HCT116 (cell line): ENCODE measurements at regions not wholly inside any gene's neighbourhood (a gene's known extent, or its start where the extent isn't known, plus 50 kb on each side); places are given as distances from the start of the nearest gene placed in this dataset.

ENCODE experiments used
- ATAC-seq: fragments of 200-7000 bp; cut with Tn5 transposase; 2 replicates; pipeline ENCODE4 v1.9.1; 2020; ENCODE audit warnings: mild to moderate bottlenecking, moderate library complexity
- BruUV-seq: library from RNA; stranded (reverse); fragments of 400-500 nt; replicated peaks from 2 replicates; lab custom pipeline; 2021; lab: Mats Ljungman, UMichigan
- CTCF ChIA-PET: fragments of 300-600 bp; sonication (Branson Sonifier 250); formaldehyde crosslinking; loops from one replicate; lab custom pipeline; 2021; ENCODE audit warnings: antibody characterized with exemption; lab: Charles Lee
- POLR2A ChIA-PET: fragments of 300-600, 350-600 bp; sonication (Branson Sonifier 250); formaldehyde crosslinking; loops from one replicate; lab custom pipeline; 2021; ENCODE audit warnings: antibody characterized with exemption; lab: Charles Lee
- RAD21 ChIA-PET, 2 experiments: fragments of 300-600 bp; sonication (Branson Sonifier 250); formaldehyde crosslinking; loops; one replicate each; lab custom pipeline; 2023; ENCODE audit warnings: low total read pairs in 2 of 2; ENCODE audit not compliant: uncharacterized antibody in 2 of 2, unreplicated experiment in 2 of 2, low non-redundant PET in 1 of 2; lab: Charles Lee
- DNase-seq: peaks from one replicate; pipeline ENCODE4 v3.0.0-alpha.2; 2010; ENCODE audit warnings: low read depth, low spot score
- H2AFZ ChIP-seq: fragments of 200-600 bp; shearing (Covaris generic), sonication (generic); 2 replicates; pipeline ENCODE4 v1.6.1; 2017; ENCODE audit warnings: low read depth, mixed run types, mixed read lengths, antibody characterized with exemption, low read length; ENCODE audit not compliant: poor library complexity, severe bottlenecking
- H3K27ac ChIP-seq: 2 replicates; pipeline ENCODE4 v1.5.1; 2012; ENCODE audit warnings: low read depth, low read length
- H3K27me3 ChIP-seq: fragments of 200-600 bp; sonication (generic); 2 replicates; pipeline ENCODE4 v1.6.1; 2016; ENCODE audit warnings: mixed run types, low read length, mixed read lengths; ENCODE audit not compliant: insufficient read depth
- H3K36me3 ChIP-seq, 2 experiments: fragments of 200-500 bp in 1 of 2; fragments of 200-600 bp in 1 of 2; sonication (Bioruptor generic) in 1 of 2; sonication (generic) in 1 of 2; 2 replicates each; pipeline versions ENCODE4 v1.5.1 to v1.6.1; 2014 to 2016; ENCODE audit warnings: low read length in 2 of 2, inconsistent platforms in 1 of 2, mixed read lengths in 1 of 2, mixed run types in 1 of 2; ENCODE audit not compliant: insufficient read depth in 2 of 2, control insufficient read depth in 1 of 2
- H3K4me1 ChIP-seq, 2 experiments: fragments of 200-600 bp in 1 of 2; sonication (generic) in 1 of 2; 2 replicates each; pipeline versions ENCODE4 v1.5.1 to v1.6.1; 2012 to 2017; ENCODE audit warnings: low read length in 2 of 2, inconsistent platforms in 1 of 2, mild to moderate bottlenecking in 1 of 2, mixed read lengths in 1 of 2, mixed run types in 1 of 2, moderate library complexity in 1 of 2; ENCODE audit not compliant: insufficient read depth in 2 of 2, control insufficient read depth in 1 of 2
- H3K4me2 ChIP-seq: fragments of 200-600 bp; sonication (generic); 2 replicates; pipeline ENCODE4 v1.6.1; 2017; ENCODE audit warnings: mixed run types, low read length, mixed read lengths
- H3K4me3 ChIP-seq, 2 experiments: fragments of 200-600 bp in 1 of 2; sonication (generic) in 1 of 2; replicated peaks in 1 of 2; 2 replicates each; pipeline ENCODE4 v1.5.1; 2011 to 2016; ENCODE audit warnings: low read length in 2 of 2, control low read depth in 1 of 2, low read depth in 1 of 2, mild to moderate bottlenecking in 1 of 2, mixed read lengths in 1 of 2, mixed run types in 1 of 2
- H3K79me2 ChIP-seq: fragments of 200-600 bp; sonication (generic); 2 replicates; pipeline ENCODE4 v1.6.1; 2017; ENCODE audit warnings: mild to moderate bottlenecking, mixed run types, low read length, moderate library complexity, mixed read lengths; ENCODE audit not compliant: insufficient read depth
- H3K9ac ChIP-seq: fragments of 200-600 bp; sonication (generic); 2 replicates; pipeline ENCODE4 v1.6.1; 2016; ENCODE audit warnings: low read length, mixed read lengths
- H3K9me2 ChIP-seq: fragments of 200-600 bp; sonication (generic), shearing (Covaris generic); 2 replicates; pipeline ENCODE4 v1.6.1; 2017; ENCODE audit warnings: mixed run types, mild to moderate bottlenecking, moderate library complexity; ENCODE audit not compliant: insufficient read depth
- H3K9me3 ChIP-seq, 2 experiments: fragments of 200-500 bp in 1 of 2; fragments of 200-600 bp in 1 of 2; sonication (Bioruptor generic) in 1 of 2; sonication (generic) in 1 of 2; 2 replicates each; pipeline ENCODE4 v1.6.1; 2014 to 2017; ENCODE audit warnings: low read length in 2 of 2, mixed read lengths in 2 of 2, inconsistent platforms in 1 of 2, low read depth in 1 of 2, mild to moderate bottlenecking in 1 of 2, mixed run types in 1 of 2, moderate library complexity in 1 of 2; ENCODE audit not compliant: control insufficient read depth in 1 of 2, insufficient read depth in 1 of 2
- H4K20me1 ChIP-seq: fragments of 200-600 bp; sonication (generic), shearing (Covaris generic); 2 replicates; pipeline ENCODE4 v1.6.1; 2017; ENCODE audit warnings: mixed run types, mild to moderate bottlenecking, moderate library complexity; ENCODE audit not compliant: insufficient read depth
- CBX3 ChIP-seq: IDR thresholded peaks from 2 replicates; pipeline ENCODE4 v1.6.1; 2012; ENCODE audit warnings: low read depth
- EZH2 ChIP-seq: fragments of 200-600 bp; sonication (generic); IDR thresholded peaks from 2 replicates; pipeline ENCODE4 v1.6.1; 2017; ENCODE audit warnings: antibody characterized with exemption, mixed run types
- JUND ChIP-seq: IDR thresholded peaks from 2 replicates; pipeline ENCODE4 v1.6.1; 2012
- POLR2A ChIP-seq: IDR thresholded peaks from 2 replicates; pipeline ENCODE4 v1.7.0; 2011; ENCODE audit warnings: borderline replicate concordance; ENCODE audit not compliant: insufficient read depth, insufficient read length; ENCODE audit errors: extremely low read depth
- POLR2AphosphoS5 ChIP-seq: IDR thresholded peaks from 2 replicates; pipeline ENCODE4 v1.6.1; 2011; ENCODE audit warnings: mild to moderate bottlenecking, low read depth, low read length, moderate library complexity
- RAD21 ChIP-seq: IDR thresholded peaks from 2 replicates; pipeline ENCODE4 v1.6.1; 2012; ENCODE audit warnings: low read depth, mild to moderate bottlenecking
- SIN3A ChIP-seq: IDR thresholded peaks from 2 replicates; pipeline ENCODE4 v1.6.1; 2012; ENCODE audit warnings: low read depth
- SP1 ChIP-seq: IDR thresholded peaks from 2 replicates; pipeline ENCODE4 v1.6.1; 2012; ENCODE audit warnings: low read depth
- SRF ChIP-seq: IDR thresholded peaks from 2 replicates; pipeline ENCODE4 v1.6.1; 2012; ENCODE audit warnings: low read depth
- TCF7L2 ChIP-seq: IDR thresholded peaks from 2 replicates; pipeline ENCODE4 v1.7.0; 2011; ENCODE audit warnings: borderline replicate concordance, inconsistent platforms; ENCODE audit not compliant: insufficient read depth, insufficient read length; ENCODE audit errors: extremely low read depth
- YY1 ChIP-seq: IDR thresholded peaks from 2 replicates; pipeline ENCODE4 v1.6.1; 2011; ENCODE audit warnings: low read length, low read depth, moderate library complexity, mild to moderate bottlenecking; ENCODE audit not compliant: insufficient replicate concordance; ENCODE audit errors: extremely low read depth
- ZFX ChIP-seq: fragments of 450-650 bp; IDR thresholded peaks from 2 replicates; pipeline ENCODE4 v1.6.1; 2017
- intact Hi-C: fragments of 100-400 bp; cut with micrococcal nuclease; formaldehyde crosslinking; loops from 2 replicates; pipeline ENCODE4 v1.10.0; 2022
- TF ChIP-seq, protein P1 (sequence below): IDR thresholded peaks from 2 replicates; pipeline ENCODE4 v1.6.1; 2012
- TF ChIP-seq, protein P2 (sequence below): IDR thresholded peaks from 2 replicates; pipeline ENCODE4 v1.6.1; 2011; ENCODE audit warnings: mild to moderate bottlenecking, low read length, moderate library complexity; ENCODE audit not compliant: insufficient replicate concordance; ENCODE audit errors: extremely low read depth
- TF ChIP-seq, protein P3 (sequence below), 3 experiments: fragments of 200-600 bp in 1 of 3; sonication (generic) in 1 of 3; IDR thresholded peaks in 2 of 3; conservative IDR thresholded peaks in 1 of 3; 2 replicates each; pipeline ENCODE4 v1.5.1; 2012 to 2017; ENCODE audit warnings: low read depth in 2 of 3, low read length in 2 of 3, antibody characterized with exemption in 1 of 3, borderline replicate concordance in 1 of 3, control low read depth in 1 of 3, mild to moderate bottlenecking in 1 of 3, mixed read lengths in 1 of 3, mixed run types in 1 of 3, moderate library complexity in 1 of 3; ENCODE audit not compliant: insufficient read depth in 1 of 3

DNA sequence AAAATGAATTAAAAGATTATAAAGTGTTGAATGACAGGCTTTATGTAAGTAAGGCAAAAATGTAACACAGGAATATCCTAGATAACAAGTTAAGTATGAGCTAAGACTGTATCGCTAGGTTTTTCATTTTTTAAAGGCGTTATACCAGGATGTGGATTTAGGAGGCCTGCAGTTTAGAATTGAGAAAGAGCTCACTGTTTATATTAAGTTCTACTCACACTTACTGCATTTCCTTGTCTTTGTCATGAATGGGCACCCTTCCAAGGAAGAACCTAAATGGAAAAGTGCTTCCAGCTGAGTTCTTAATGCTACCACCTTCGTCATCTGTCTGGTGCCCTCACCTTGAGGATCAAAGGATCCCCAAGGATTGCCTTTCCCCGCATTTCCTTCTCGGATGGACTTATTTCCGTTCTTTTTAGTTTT, 148.7 kb downstream of the SOX4 start (continued):
- TF ChIP-seq ZFX (no peak), EZH2 (no peak), SRF (no peak), SP1 (peak; percentile 76), POLR2AphosphoS5 (no peak), JUND (peak; percentile 75), YY1 (no peak), SIN3A (no peak), TCF7L2 (peak; percentile 96), POLR2A (no peak)
- TF ChIP-seq, protein P1, sequence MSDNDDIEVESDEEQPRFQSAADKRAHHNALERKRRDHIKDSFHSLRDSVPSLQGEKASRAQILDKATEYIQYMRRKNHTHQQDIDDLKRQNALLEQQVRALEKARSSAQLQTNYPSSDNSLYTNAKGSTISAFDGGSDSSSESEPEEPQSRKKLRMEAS, result no peak
- TF ChIP-seq, protein P2, sequence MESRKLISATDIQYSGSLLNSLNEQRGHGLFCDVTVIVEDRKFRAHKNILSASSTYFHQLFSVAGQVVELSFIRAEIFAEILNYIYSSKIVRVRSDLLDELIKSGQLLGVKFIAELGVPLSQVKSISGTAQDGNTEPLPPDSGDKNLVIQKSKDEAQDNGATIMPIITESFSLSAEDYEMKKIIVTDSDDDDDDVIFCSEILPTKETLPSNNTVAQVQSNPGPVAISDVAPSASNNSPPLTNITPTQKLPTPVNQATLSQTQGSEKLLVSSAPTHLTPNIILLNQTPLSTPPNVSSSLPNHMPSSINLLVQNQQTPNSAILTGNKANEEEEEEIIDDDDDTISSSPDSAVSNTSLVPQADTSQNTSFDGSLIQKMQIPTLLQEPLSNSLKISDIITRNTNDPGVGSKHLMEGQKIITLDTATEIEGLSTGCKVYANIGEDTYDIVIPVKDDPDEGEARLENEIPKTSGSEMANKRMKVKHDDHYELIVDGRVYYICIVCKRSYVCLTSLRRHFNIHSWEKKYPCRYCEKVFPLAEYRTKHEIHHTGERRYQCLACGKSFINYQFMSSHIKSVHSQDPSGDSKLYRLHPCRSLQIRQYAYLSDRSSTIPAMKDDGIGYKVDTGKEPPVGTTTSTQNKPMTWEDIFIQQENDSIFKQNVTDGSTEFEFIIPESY, result no peak

DNA sequence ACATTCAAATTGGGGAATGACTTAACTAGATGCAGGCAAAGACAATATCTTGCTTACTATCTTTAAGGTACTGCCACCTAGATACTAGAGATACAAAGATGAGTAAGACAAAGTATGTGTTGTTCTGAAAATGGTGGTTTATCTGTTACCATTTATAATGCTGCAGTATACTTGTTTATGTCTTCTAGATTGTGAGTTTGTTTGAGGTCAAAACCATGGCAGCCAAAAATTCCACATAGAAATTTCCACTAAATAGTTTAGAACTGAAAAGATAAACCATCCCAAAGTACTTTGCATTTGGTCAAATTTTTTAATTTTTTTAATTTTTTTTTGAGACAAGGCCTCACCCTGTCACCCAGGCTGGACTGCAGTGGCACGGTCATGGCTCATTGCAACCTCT, 150.8 kb downstream of the SOX4 start:
- no peak overlapping the region for H3K4me2 ChIP-seq
- H4K20me1 ChIP-seq, result no peaks in the 10 kb centered on the region
- POLR2A ChIA-PET, result no interaction called here
- H2AFZ ChIP-seq, result no peak overlapping the region
- TF ChIP-seq JUND (no peak), CBX3 (no peak), EZH2 (no peak), TCF7L2 (no peak), RAD21 (no peak)
- TF ChIP-seq, protein P3, sequence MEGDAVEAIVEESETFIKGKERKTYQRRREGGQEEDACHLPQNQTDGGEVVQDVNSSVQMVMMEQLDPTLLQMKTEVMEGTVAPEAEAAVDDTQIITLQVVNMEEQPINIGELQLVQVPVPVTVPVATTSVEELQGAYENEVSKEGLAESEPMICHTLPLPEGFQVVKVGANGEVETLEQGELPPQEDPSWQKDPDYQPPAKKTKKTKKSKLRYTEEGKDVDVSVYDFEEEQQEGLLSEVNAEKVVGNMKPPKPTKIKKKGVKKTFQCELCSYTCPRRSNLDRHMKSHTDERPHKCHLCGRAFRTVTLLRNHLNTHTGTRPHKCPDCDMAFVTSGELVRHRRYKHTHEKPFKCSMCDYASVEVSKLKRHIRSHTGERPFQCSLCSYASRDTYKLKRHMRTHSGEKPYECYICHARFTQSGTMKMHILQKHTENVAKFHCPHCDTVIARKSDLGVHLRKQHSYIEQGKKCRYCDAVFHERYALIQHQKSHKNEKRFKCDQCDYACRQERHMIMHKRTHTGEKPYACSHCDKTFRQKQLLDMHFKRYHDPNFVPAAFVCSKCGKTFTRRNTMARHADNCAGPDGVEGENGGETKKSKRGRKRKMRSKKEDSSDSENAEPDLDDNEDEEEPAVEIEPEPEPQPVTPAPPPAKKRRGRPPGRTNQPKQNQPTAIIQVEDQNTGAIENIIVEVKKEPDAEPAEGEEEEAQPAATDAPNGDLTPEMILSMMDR (IDR thresholded peaks at IDR 0.05 in 2 of 3, conservative IDR thresholded peaks at IDR 0.05 in 1 of 3; ENCODE audit: borderline replicate concordance in 1 of 3, insufficient read depth in 1 of 3, low read depth in 2 of 3, low read length in 2 of 3), result no peak
- TF ChIP-seq, all 23 proteins: peak for 0
- Histone ChIP-seq H3K4me1 (peaks cover 21 to 48% of the 10 kb centered on the region in 2 experiments; a peak in 3 of 4 replicates), H3K4me3 (no peak overlapping the region), H3K9me3 (no peaks in the 10 kb centered on the region), H3K79me2 (no peaks in the 10 kb centered on the region), H3K36me3 (no peaks in the 10 kb centered on the region), H3K27ac (no peak overlapping the region), H3K9ac (no peak overlapping the region), H3K27me3 (no peaks in the 10 kb centered on the region), H3K9me2 (no peaks in the 10 kb centered on the region)
- intact Hi-C loops, result no loop called here
- DNase-seq, result no peak
- RAD21 ChIA-PET, result no interaction called here
- no peak for ATAC-seq
- no TSS peak for BruUV-seq
- CTCF ChIA-PET, result no interaction called here
